ENCODE measurements at regions not wholly inside any gene's neighbourhood (a gene's known extent, or its start where the extent isn't known, plus 50 kb on each side); places are given as distances from the start of the nearest gene placed in this dataset.
"Not testable (repeated sequence)": the region's sequence is repeated elsewhere in the genome, so short reads cannot be mapped to it uniquely, and the experiment has no call there.

DNA sequence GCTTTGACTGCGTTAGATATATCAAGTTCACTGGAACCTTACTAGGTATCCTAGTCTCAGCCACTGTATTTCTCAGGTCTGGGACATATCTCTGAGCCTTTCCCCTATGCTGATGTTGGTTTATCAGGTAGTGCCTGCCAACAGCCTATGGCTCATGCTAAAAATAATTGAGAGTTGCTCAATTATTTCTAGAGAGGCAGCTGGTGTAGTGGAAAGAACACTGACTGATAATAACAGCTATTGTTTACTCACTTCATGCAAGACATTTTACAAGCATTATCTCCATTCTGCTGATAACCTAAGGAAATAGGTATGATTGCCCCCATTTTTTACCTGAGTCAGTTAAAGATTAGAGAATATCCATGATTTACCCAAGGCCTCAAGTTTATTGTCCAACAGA is 231.4 kb downstream of the LRRN1 start:
- no peak for DNase-seq

DNA sequence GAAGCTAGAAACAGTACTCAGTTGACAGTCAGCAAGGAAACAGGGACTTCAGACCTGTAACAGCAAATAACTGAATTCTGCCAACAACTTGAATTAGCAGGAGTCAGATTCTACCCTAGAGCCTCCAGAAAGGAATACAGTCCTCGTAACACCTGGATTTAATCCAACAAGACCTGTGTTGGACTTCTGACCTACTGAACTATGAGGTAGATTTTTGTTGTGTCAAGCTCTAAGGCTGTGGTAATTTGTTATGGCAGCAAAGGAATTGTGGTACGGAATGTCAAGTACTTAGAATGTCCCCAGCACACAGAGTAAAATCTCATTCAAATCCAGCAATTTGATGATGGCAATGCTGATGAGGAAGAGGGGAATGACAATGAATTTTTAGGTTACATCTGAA is 234.1 kb downstream of the LRRN1 start:
- DNase-seq: no peak

DNA sequence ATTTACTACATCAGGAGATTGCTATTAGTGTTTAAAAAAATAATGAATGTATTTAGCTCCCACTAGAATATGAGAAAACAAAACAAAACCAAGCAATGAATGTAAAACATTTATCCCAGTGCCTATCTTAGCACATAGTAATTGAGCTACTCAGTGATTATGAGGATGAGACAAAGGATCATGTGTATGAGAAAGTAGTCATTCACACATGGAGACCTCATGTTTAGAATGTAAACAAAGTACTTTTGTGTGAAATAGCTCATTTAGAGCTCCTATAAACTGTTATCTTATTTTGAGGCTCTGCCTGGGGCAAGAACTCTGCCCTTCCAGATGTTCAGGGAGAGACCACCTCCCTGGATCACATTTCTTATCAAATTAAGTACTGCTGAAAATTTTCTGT is 236.8 kb downstream of the LRRN1 start:
- no peak for DNase-seq

DNA sequence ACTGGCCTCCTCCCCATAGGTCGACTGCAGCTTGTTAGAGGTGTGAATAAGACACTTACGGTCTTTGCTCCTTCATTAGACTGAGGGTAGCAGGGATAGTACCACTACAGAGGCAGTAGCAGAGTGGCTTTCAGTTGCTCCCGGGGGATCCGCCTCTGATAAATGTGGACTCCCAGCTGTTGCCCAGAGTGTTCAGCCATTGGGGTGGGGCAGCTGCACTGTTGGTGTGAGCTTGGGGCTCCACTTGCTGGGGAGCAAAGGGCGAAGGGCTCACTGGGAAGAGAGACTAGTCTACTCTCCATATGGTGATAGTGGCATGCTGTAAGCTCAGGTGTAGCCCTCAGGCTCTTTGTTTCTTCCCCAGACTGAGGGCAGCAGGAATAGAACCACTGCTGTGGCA is 239.1 kb downstream of the LRRN1 start:
- no peak for DNase-seq

DNA sequence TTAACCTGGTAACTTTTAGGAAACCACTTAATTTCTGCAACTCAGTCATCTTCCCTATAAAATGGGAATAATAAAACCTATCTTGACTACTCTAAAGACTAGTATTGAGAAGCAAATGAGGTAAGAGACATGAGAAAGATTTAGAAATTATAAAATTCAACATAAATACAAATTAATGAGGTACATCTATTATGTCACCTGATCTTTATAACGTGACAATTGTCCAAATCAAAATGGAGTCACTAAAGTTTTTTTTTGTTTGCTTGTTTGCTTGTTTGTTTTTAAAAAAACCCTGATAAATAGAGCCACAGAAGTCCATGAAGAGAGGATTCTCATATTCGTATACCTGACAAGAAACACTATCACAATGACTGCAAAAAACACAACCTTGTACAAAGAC is 242.8 kb downstream of the LRRN1 start:
- no peak for DNase-seq

DNA sequence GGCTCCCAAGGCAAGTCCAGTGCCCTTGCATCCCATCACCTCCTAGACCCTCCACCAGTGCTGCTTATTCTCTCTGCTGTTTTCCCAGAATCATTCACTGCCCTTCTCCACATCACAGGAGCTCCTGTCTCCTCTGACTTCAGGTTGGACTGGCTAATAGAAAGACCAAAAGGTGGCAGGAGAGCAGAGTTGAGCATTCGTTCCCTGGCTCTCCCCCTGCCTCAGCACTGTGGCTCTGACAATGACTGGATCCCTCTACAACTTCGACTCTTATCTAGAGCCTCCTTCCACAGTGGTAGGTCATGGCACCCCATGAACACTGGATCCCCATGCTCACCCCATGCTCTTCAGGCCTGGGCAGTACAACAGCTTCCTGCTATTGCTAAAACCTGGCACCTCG is 243.6 kb downstream of the LRRN1 start:
- DNase-seq: no peak

DNA sequence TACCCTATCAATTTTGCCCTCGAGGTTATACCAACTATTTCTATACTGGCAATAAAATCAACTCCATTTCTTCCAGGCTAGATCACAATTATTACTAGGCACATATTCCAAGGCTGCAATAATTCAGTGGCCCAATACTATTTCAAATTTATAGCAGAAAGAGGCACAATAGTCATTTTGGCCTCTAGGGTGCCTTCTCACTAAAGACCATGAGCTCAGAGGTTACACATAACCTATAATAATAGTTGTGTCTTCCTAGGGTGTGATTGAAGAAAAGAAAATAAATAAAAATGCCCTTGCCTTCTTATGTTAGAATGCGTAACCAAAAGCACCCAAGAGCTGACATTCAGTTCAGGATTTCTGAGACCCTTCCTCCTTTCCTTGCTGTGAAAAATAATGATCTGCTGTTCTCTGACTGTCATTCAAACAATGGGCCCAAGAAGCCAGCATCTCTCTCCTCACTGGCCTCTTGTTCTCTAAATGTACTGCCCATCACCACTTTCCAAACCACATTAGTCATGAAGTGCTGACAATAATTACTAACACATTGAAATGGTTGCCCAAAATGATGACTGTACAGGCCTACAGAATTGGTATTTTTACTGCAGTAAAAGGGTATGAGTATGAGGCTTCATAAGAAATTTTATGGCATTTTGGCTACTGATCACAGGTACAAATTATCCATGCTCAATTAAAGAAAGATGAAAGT is 244.8 kb downstream of the LRRN1 start:
- DNase-seq: no peak

DNA sequence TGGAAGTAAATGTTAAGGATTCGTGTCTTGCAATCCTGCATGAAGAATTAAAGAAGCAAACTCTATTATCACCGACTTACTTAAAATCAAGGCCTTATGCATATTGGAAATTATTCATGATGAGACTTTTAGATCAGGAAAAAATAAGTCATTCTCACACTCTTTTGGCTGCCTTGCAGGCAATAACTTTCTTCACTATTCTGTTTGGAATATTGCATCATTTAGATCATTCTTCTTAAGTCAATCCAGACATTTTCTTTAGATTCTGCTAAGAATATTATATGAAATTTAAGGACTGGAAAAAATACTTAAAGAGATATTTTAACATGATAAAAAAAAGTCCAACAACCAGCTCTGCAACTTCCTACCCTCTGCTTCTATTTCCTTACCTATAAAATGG is 245.4 kb downstream of the LRRN1 start:
- no peak for DNase-seq

DNA sequence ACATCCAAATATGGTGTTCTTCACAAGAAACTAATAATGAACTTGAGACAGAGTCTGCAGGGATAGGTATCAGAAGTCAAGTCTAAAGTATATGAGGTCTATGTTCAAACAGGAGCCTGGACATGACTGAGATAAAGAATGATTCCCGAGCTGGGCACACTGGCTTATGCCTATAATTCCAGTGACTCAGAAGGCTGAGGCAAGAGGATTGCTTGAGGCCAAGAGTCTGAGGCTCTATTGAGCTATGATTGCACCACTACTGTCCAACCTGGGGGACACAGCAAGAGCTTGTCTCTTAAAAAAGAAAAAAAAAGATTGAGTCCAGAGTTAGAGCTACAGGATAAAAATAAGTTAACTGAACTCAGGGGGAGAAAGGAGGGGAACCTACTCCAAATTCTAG is 246.5 kb downstream of the LRRN1 start:
- no peak for DNase-seq

DNA sequence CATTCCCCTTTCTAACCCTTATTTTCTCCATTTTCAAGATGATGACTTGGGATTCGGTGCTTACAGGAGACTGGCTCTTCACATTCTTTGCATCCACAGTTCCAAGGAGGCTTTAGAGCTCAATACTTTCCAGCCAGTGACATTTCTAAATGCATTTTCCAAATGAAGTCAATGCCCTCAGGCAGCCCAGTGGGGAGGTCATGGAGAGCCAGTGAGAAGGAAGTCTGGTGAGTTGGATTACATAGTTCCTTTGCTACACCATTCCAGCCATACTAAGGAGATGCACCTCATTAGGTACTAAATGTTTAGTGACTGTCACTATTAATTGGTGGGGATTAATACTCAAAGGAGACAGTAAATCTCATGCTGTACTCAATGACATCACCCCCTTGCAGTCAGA is 248.1 kb downstream of the LRRN1 start:
- DNase-seq: no peak

DNA sequence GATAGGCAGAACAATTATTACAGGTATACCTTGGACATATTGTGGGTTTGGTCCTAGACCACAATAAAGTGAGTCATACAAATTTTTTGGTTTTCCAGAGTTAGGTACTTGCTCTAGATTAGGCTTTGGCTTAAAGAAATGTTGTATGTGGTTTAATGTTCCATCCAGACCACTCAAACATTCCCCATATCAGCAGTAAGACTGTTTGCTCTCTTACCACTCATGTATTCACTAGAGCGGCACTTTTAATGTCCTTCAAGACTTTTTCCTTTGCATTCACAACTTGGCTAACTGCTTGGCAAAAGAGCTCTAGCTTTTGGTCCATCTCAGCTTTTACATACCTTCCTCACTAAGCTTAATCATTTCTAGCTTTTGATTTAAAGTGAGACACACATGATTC is 250.5 kb upstream of the SETMAR start:
- no peak for DNase-seq

DNA sequence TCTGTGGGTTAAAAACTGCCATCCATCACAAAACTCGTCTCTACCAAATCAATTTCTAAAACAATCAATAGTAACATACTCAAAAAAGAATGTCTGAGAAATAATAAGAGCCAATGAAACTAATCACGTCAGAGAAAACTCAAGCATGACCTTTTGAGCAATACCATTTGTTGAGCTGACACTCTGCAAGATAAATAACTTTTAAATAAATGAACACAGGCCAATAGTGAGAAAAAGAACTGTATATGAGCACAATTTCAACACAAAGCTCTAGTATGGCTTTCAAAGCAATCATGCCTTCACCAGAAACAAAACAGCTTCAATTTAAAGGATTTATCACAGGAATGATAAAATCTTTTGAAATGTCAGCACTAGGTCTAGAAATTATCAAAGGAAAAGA is 249.2 kb upstream of the SETMAR start:
- no peak for DNase-seq

DNA sequence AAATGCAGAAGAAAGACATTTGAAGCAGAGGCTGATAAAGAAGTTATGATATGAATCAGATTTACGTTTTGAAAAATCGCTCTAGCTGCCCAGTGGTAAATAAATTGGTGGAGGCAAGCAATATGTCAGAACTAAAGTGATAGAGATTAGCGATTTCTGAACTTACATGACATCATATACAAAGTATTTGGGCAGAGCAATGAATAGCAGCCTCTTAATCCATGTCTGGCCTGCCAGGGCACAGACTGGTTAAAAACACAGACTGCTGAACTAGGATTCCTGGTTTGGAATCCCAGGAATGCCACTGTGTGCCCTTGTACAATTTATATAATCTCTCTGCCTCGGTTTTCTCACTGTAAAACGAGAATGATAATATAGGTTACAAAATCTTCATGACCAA is 243.1 kb upstream of the SETMAR start:
- DNase-seq: no peak

DNA sequence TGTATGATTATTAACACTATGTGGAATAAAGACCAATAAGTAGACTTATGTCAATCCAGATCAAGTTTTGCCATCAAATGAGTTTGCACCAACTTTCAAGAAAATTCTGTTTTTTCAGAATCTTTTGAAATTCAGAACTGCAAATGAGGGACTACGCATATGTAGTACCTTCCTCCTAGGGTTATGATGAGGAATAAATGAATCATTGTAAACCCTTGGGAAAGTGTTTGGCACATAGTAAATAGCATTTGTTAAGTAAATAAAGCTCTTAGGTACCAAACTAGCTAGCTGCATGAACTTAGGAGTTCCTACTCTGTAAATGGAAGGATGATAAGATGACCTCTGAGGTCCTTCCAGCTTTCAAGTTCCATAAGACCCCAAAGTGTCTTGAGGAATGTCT is 242.6 kb upstream of the SETMAR start:
- no peak for DNase-seq

DNA sequence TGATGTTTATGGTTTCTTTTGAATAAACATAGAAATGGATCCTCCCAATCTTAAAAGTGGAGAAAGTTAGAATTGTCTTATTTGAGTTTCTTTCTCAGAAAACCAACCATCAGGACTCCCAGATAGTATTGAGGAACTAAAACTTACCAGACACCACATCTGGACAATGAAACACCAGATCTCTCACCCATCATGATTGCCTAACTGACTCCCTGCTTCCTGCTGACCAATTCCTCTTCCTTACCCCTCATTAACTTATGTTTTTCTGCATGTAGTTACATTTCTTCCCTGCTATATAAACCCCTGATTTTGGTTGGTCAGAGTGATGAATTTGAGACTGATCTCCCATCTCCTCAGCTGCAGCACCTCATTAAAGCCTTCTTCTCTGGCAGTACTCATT is 242.0 kb upstream of the SETMAR start:
- no peak for DNase-seq

DNA sequence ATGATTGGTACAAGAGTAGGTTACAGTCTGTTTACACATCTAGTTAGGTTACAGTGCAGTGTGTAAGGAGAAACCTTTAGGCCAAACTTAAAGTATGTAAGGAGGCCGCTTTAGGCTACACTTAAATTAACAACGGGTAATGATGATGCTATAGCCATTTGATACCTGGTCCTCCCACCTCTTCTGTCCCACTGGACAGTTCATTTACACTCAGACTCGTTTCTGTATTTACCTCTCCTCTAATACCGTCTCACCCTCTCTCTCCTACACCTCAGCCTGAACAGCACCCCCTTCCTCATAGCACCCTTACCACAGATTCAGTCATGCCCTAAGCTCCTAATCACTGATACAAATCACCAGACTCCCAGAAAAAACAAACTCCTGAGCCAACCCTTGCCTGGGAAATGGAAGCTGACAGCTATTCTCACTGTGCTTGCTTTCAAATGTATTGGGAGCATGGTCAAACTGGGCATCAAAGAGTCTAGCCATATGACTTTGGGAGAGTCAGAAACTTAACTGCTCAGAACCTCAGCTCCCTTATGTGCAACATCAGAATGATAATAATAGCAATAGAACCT is 241.3 kb upstream of the SETMAR start:
- no peak for DNase-seq

DNA sequence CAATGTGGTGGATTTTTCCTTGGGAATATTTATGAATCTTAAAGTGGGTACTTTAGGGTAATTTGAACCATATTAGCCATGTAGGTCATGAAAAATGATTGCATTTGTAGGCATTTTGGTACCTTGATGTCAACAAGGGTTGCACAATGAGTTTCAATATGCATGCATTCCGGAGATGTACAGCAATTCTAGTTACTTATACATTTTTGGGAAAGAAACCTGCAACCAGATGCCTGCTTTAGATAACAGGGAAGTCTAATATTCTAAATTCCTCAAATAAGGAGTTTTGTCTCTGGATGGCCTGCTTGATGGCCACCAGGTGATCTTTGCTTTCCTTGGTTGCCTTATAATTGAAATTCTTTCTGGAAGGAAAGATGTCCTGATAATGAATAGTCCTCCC is 240.5 kb upstream of the SETMAR start:
- no peak for DNase-seq

DNA sequence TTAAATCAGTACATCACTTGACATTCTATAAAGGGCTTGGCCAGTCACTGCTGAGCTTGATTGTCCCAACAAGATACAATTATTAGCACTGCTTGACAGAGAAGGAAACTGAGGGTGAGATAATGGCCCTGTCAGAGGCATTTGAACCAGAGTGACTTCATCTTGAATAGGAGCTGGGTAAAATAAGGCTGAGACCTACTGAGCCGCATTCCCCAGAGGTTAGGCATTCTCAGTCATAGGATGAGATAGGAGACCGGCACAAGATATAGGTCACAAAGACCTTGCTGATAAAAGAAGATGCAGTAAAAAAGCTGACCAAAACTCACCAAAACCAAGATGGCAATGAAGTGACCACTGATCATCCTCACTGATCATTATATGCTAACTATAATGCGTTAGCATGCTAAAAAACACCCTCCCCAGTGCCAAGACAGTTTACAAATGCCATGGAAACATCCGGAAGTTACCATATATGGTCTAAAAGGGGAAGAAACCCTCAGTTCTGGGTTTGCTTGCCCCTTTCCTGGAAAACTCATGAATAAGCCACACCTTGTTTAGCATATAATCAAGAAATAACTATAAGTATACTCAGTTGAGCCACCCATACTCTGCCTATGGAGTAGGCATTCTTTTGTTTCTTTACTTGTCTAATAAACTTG is 239.1 kb upstream of the SETMAR start:
- no peak for DNase-seq

DNA sequence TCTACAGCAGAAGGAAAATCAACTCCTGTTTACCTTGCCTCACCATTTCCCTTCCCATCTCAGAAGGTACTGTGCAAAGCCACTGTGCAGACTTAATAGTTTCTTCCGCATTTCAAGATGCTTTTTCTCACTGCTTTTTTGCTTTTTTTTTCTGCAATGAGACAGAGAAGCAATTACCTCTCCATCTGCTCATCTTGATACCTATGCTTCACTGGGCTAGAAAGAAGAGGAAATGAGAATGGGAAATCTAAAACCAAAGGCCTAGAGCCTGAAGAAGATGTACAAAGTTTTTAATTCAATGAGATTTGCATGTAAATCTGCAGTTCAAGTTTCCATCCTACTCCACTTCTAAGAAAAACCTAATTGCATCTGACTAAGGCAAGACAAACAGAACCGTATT is 238.1 kb upstream of the SETMAR start:
- DNase-seq: no peak

DNA sequence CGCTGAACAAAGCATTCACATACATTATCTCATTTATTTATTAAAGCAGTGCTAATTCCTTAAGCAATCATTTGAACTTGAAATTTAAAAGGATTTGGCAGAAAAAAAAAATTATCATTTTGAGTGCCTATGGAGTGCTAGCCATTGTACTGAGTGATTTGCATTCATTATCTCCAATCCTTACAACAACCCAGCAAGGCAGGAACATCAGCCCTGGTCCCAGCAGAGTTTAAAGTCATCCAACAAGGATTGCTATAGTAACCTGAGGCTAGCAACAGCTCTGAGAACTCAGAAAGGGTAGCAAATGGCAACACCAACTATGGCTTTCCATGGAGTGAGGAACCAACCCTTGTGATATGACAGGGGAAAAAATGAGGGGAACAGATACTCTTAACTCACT is 237.6 kb upstream of the SETMAR start:
- no peak for DNase-seq

DNA sequence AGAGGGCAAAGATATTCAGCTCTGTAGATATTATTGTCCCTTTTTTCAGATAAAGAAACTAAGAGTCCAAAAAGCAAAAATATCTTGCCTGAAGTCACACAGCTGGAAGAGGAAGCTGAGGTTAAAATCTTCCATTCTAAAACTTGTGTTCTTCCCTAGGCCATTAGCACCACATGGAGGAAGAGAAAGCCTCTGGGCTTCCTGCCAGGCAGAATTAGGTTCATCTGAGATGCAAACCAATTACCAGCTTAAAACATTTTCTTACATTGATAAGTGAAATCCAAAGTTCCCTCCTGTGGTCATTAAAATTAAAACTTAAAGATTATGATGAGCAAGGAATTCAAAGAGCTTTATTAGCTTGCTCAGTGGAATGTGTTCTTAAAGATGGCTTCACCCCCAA is 235.3 kb upstream of the SETMAR start:
- no peak for DNase-seq

DNA sequence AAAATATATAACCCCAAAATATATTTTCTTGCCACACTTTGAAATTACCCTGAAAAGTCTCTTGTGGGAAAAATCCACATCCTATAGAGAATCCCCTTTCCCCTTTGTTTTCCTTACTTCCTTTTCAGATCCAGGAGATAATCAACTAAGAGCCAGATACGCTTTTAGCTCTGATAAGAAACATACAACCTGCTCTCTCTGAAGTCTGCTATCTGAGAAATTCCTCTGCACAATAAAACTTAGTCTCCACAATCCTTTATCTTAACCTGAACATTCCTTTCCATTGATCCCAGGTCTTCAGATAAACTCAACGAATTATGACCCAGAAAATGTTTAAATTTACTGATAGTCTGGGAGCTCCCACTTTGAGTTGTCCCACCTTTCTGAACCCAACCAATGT is 233.4 kb upstream of the SETMAR start:
- no peak for DNase-seq

DNA sequence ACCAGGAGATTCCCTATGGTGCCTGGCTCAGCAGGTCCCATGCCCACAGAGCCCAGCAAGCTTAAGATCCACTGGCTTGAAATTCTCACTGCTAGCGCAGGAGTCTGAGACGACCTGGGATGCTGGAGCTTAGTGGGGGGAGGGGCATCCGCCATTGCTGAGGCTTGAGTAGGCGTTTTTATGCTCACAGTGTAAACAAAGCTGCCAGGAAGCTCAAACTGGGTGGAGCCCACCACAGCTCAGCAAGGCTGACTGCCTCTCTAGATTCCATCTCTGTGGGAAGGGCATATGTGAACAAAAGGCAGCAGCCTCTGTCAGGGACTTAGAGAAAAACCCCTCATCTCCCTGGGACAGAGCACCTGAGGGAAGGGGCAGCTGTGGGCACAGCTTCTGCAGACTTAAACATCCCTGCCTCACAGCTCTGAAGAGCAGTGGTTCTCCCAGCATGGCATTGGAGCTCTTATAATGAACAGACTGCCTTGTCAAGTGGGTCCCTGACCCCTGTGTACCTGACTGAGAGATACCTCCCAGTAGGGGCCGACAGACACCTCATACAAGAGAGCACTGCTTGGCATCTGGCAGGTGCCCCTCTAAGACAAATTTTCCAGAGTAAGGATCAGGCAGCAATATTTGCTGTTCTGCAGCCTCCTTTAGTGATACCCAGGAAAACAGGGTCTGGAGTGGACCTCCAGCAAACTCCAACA is 231.5 kb upstream of the SETMAR start:
- no peak for DNase-seq

DNA sequence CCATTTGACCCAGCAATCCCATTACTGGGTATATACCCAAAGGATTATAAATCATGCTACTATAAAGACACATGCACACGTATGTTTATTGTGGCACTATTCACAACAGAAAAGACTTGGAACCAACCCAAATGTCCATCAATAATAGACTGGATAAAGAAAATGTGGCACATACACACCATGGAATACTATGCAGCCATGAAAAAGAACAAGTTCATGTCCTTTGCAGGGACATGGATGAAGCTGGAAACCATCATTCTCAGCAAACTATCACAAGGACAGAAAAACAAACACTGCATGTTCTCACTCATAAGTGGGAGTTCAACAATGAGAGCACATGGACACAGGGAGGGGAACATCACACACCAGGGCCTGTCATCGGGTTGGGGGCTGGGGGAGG is 225.9 kb upstream of the SETMAR start:
- DNase-seq: not testable (repeated sequence)
